Posterior cingulate gyrus (tissue), 11 donors: ENCODE measurements at regions not wholly inside any gene's neighbourhood (a gene's known extent, or its start where the extent isn't known, plus 50 kb on each side); places are given as distances from the start of the nearest gene placed in this dataset.
A peak's percentile ranks its signal among the peaks of the same experiment; 100 is the strongest.

Experiments used
- DNase-seq, 10 donors: peaks; one replicate each; pipeline versions ENCODE4 v3.0.0 to v3.0.0-alpha.2; 2020 to 2021; ENCODE audit warnings: mixed read lengths in 3 of 10
- intact Hi-C: fragments of 100-400 bp; cut with DNase I; formaldehyde crosslinking; loops from one replicate; pipeline ENCODE4 v1.15.1; 2023

- intact Hi-C loops: no loop called here
- DNase-seq: peak in 1 of 10 donors; percentile 58
Observed at GRCh38 chr5:172550996-172551395, 90.1 kb upstream of the NEURL1B start.

GRCh38 chr5:172550096-172550765, 90.8 kb upstream of the NEURL1B start:
- peak in 1 of 10 donors; percentile 52 for DNase-seq
- intact Hi-C loops: no loop called here

DNA sequence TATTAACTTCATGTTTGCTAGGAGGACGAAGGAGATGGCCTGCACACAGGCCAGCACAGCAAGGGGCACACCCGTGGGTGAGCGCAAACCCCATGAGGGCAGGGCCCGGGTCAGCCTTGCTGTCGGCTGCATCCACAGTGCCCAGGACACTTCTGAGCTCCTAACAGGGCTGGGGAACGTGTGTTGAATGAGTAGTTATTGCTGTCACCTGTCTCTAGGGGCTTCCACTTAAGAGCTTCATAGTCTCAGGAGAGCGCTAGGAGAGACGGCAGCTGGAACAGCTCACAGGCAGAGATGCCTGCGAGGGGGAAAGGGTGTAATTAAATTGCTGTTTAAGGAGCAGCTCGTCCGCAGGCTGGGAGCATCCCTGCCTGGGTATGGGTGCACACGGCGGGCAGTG, 91.4 kb upstream of the NEURL1B start:
- intact Hi-C loops: no loop called here
- DNase-seq: peak in 1 of 10 donors; percentile 29

- DNase-seq: peak in 1 of 10 donors; percentile 55
- intact Hi-C loops: no loop called here
Observed at GRCh38 chr5:172548981-172549687, 91.9 kb upstream of the NEURL1B start.

- DNase-seq: peak in 4 of 10 donors; percentile 36 to 85 (median 44)
- intact Hi-C loops: no loop called here
Observed at GRCh38 chr5:172548311-172548731, 92.7 kb upstream of the NEURL1B start.

DNA sequence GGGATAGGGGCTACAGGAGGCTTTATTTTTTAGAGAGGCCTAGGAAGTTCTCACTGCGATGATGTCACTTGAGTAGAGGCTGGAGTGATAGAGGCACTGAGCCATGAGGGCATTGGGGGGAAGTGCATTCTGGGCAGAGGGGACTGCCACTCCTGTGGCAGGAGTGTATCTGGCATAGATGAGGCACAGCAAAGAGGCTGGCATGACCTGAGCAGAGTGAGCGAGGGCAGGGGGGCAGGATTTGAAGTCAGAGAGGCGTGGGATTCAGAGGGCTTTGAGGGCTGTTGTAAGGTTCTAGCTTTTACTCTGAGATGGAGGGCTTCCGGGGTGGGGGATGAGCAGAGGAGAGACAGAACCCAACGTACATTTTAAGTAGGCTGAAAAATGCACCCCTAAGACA, 91.9 kb upstream of the SH3PXD2B start:
- DNase-seq: peak in 1 of 10 donors; percentile 56
- intact Hi-C loops: no loop called here

- DNase-seq: peak in 1 of 10 donors; percentile 59
- intact Hi-C loops: no loop called here
Observed at GRCh38 chr5:172545291-172545801, 91.0 kb upstream of the SH3PXD2B start.

DNA sequence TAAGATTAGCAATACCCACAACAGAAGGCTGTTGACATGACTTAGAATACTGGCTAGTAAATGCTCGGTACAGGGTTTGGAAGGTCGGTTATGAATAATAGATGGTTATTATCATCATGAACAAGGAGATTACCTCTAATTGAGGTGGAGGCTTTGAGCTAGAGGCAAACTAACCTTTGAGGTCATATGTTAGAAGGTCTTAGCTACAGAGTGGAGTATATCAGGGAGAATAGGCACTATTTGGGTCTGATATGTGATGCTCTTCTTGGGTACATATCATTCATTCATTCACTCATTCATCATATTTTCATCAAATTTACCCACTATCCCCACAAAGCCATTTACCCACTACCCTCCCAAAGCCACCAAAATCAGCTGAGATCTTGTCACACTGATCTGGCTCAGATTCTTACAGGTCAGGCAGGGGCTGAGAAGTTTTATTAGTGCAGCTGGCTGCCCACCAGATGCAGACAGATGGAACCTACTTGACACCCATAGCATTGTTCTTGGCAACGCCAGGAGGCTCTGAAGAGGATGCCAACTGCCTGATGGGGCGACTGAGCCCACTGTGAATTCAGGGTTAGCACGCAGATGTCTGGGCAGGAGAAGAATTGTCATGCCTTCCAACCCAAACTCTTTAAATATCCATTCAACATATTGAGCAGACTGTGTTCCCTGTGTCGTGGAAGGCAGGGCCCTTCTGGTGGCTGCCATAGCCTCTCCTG, 90.2 kb upstream of the SH3PXD2B start:
- intact Hi-C loops: no loop called here
- peak in 1 of 10 donors; percentile 84 for DNase-seq

DNA sequence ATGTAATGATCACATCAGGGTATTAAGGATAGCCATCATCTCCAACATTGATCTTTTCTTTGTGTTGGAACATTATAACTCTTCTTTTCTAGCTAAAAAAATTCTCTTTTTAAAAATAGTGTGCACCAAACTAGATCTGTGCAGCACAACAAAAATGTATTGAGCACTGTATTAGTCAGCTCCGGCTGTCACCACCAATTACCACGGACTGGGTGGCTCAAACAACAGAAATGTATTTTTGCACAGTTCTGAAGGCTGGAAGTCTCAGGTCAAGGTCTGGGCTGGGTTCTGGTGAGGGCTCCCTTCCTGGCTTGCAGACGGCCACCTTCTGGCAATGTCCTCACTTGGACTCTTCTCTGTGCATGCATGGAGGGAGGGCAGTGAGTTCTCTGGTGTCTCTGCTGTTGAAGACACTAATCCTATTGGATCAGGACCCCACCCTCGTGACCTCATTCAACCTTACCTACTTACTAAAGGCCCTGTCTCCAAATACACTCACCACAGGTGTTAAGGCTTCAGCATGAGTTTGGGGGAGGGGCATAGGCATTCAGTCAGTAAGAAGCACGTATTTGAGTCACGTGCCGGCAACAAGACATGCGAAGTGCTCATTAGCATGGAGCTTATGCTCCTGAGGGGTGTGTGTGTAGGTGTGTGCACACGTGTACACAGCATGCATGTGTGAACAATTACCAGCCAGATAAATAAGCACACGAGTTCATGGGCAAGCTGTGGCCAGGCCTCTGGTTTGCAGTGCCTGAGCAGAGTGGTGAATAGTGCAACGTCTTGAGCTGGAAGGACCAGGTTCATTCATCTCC, 89.4 kb upstream of the SH3PXD2B start:
- intact Hi-C loops: no loop called here
- peak in 1 of 10 donors; percentile 26 for DNase-seq

DNA sequence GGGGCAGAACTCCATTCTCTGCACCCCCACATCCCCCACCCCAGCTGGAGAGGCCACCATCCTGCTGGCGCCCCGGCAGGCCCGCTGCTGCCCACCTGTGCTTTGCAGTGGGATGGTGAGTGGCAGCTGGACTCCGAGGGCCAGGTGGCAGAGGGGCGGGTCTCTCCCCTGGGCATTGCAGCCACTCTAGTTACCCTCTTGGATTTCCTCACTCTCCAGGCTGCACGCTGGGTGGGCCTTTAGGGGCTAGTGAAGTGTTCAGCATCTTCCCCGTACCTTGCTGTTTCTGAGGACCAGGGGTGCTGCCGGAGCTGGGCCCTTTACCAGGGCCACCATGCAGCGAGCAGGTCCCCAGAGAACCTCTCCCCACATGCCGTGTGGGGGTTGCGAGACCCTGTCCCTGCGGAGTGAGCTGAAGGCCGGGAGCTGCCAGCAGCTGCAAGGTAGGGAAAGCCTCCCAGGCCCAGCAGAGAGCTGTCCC, 88.4 kb upstream of the SH3PXD2B start:
- peak in 1 of 10 donors; percentile 70 for DNase-seq
- intact Hi-C loops: no loop called here

DNA sequence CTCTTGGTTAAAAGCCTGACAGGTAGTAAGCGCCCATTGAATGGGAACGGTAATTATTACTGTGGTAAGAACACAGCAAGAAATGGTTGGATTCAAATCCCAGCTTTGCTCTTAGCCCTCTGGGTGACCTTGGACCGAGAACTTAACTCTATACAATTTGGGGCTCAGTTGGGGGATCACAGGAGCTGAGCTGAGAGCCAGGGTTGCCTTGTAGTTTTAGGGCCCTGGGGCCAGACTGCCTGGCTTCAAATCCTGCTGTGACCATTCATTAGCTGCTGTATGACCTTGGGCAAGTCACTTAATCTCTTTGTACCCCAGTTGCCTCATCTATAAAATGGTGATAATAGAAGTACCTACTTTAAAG, 87.4 kb upstream of the SH3PXD2B start:
- intact Hi-C loops: no loop called here
- no peak for DNase-seq

GRCh38 chr5:172541099-172541772, 86.9 kb upstream of the SH3PXD2B start:
- intact Hi-C loops: no loop called here

GRCh38 chr5:172540099-172540870, 86.0 kb upstream of the SH3PXD2B start:
- peak in 1 of 10 donors; percentile 27 for DNase-seq
- intact Hi-C loops: no loop called here

More at GRCh38 chr5:172541099-172541772, 86.9 kb upstream of the SH3PXD2B start:
- peak in 1 of 10 donors; percentile 8 for DNase-seq

DNA sequence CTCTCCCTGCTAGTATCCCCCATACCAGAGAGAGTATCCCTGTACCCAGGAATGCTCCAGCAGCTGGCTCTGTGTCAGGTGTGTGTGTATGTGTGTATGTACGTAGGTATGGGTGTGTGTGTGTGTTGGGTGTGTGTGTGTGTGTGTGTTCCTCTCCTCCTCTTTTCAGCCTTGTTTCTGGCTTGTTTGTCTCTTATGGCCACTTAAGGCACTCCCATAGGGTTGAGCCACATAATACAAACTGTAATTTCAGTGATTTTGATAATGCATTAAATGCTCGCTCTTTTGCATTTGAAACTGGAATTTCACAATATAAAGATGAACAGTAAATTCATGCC, 80.8 kb upstream of the SH3PXD2B start:
- intact Hi-C loops: no loop called here
- no peak for DNase-seq

DNA sequence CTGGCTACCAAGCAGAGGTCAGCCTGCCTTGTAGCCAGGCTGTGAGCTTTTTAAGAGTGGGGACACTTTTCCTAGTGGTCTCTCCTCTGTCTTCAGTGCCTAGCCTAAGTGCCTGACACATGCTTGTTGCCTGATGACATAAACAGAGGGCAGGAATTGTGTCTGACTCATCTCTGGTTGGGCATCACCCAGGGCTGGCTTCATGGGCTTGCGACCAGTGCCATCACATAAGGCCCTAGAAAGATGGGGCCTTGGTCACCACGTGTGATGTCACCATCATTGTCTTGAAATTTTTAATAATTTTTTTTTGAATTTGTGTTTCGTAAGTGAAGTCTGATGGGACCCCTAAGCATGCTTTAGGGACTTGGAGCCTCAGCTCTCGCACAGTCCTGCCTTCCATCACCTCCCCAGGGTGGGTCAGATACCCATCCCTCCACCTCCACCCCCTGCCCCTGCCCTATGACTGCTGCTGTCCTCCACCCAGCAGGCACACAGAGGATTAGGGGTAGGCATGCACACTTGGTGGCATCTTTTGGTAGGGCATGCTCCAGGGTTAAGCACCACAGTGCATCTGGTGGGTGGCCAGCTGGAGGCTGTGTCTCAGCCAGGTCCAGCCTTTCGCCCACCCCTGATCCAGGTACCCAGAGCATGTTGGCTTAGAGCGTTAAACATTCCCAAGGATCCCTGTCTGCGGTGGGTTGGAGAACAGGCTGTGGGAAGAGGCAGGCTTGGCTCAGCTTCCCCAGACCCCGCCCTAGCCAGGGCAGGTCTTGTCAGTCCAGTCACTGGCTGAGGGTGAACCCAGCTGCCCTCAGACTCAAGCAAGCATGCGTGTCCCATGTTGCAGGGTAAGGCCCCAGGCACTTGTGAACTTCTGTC, 80.1 kb upstream of the SH3PXD2B start:
- intact Hi-C loops: no loop called here
- no peak for DNase-seq

GRCh38 chr5:172533399-172534228, 79.3 kb upstream of the SH3PXD2B start:
- peak in 2 of 10 donors; percentile 32 to 37 for DNase-seq
- intact Hi-C loops: no loop called here

DNA sequence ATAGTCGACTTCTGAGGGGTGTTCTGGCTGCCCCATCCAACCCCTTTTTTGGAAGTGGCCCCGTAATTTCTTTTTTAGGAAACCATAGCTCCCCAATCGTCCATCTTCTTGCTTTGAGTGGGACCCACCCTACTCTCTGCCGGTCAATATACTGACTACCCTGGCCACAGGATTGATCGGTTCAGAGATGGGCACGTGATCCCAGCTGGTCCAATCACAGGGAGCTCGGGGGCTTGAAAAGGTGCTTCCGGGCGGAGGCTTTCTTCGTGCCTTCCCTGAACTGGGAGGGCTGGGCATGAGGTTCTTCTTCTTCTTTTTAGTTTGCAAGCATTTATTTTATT, 78.7 kb upstream of the SH3PXD2B start:
- intact Hi-C loops: no loop called here
- DNase-seq: no peak
